ENCODE measurements at regions not wholly inside any gene's neighbourhood (a gene's known extent, or its start where the extent isn't known, plus 50 kb on each side); places are given as distances from the start of the nearest gene placed in this dataset.

GRCh38 chr10:30773501-30773900, 143.9 kb upstream of the LYZL2 start:
- Histone ChIP-seq H3K79me2 (ENCODE audit: insufficient read depth, low read length) (no peaks in the 10 kb centered on the region), H3K27me3 (ENCODE audit: insufficient read depth, low read length, poor library complexity, severe bottlenecking) (no peaks in the 10 kb centered on the region), H3K4me3 (ENCODE audit: low read length, poor library complexity, severe bottlenecking) (no peak overlapping the region), H2AFZ (ENCODE audit: low read length) (no peak overlapping the region), H3K4me1 (ENCODE audit: insufficient read depth, low read length, poor library complexity, severe bottlenecking) (no peaks in the 10 kb centered on the region), H3K36me3 (ENCODE audit: insufficient read depth, low read length) (no peaks in the 10 kb centered on the region), H3K4me2 (ENCODE audit: low read depth, low read length, poor library complexity, severe bottlenecking) (no peak overlapping the region), H3K9ac (ENCODE audit: low read depth, low read length, poor library complexity, severe bottlenecking) (no peak overlapping the region), H4K20me1 (ENCODE audit: insufficient read depth, low read length, poor library complexity, severe bottlenecking) (no peaks in the 10 kb centered on the region), H3F3A (ENCODE audit: low read depth) (no peaks in the 10 kb centered on the region), H3K9me2 (replicated peaks; ENCODE audit: low read depth, low read length) (no peaks in the 10 kb centered on the region), H3K9me3 (ENCODE audit: insufficient read depth, low read depth, low read length) (peaks cover 19% of the 10 kb centered on the region; the same call in 1 of the 2 replicates)
- TF ChIP-seq EZH2phosphoT487 (IDR thresholded peaks at IDR 0.05; ENCODE audit: borderline replicate concordance) (no peak), CTCF (conservative IDR thresholded peaks at IDR 0.05; ENCODE audit: low read length) (no peak)

DNA sequence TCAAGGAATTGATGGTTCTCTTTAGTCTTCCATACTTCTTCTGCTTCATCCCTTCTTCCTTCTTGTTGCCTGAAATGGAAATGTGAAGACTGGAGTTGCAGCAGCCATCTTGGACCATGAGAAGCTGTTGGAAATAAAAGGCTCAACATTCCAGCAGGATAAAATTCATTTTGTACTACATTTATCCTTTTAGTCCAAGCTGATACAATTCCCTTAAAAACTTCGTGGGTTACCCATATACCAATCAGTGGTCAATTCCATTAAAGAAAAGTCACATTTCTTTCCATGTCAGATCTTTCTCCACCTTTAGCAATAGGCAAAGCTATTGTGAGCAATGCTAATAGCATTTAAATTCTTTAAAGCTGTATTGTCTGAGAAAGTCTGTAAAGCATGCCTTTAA, 141.3 kb upstream of the LYZL2 start:
- Histone ChIP-seq H3K4me3 (ENCODE audit: low read length, poor library complexity, severe bottlenecking) (no peak overlapping the region), H2AFZ (ENCODE audit: low read length) (no peak overlapping the region), H3K9ac (ENCODE audit: low read depth, low read length, poor library complexity, severe bottlenecking) (no peak overlapping the region), H3F3A (ENCODE audit: low read depth) (no peaks in the 10 kb centered on the region), H3K9me2 (replicated peaks; ENCODE audit: low read depth, low read length) (no peaks in the 10 kb centered on the region), H3K9me3 (ENCODE audit: insufficient read depth, low read depth, low read length) (peaks cover 19% of the 10 kb centered on the region; the same call in 1 of the 2 replicates), H3K79me2 (ENCODE audit: insufficient read depth, low read length) (no peaks in the 10 kb centered on the region), H3K27me3 (ENCODE audit: insufficient read depth, low read length, poor library complexity, severe bottlenecking) (no peaks in the 10 kb centered on the region), H3K4me1 (ENCODE audit: insufficient read depth, low read length, poor library complexity, severe bottlenecking) (no peaks in the 10 kb centered on the region), H3K36me3 (ENCODE audit: insufficient read depth, low read length) (no peaks in the 10 kb centered on the region), H4K20me1 (ENCODE audit: insufficient read depth, low read length, poor library complexity, severe bottlenecking) (no peaks in the 10 kb centered on the region), H3K4me2 (ENCODE audit: low read depth, low read length, poor library complexity, severe bottlenecking) (no peak overlapping the region)
- TF ChIP-seq EZH2phosphoT487 (IDR thresholded peaks at IDR 0.05; ENCODE audit: borderline replicate concordance), result no peak

DNA sequence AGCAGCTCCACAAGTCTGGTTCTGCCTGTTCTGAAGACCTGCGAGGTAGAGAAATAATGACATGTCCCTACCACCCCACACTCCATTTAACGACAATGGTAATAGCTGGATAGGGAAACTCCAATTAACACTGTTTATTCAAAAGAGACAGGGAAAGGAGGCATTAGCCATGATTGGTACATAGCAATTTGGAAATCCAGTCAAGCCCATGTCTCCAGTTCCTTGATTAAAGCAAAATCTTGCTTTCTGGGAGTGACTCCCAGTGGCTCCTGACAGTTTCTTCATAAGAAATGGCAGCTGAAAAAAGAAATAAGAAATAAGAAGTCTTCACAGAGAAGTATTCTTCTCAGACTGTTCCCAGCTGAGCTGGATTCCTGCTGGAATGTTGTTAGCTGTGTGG, 140.7 kb upstream of the LYZL2 start:
- H3K4me1 ChIP-seq (ENCODE audit: insufficient read depth, low read length, poor library complexity, severe bottlenecking), result no peaks in the 10 kb centered on the region
- no peaks in the 10 kb centered on the region for H3K79me2 ChIP-seq (ENCODE audit: insufficient read depth, low read length)
- H3K27me3 ChIP-seq (ENCODE audit: insufficient read depth, low read length, poor library complexity, severe bottlenecking), result no peaks in the 10 kb centered on the region
- H3K9me3 ChIP-seq (ENCODE audit: insufficient read depth, low read depth, low read length), result peaks cover 19% of the 10 kb centered on the region; the same call in 1 of the 2 replicates
- H3K4me3 ChIP-seq (ENCODE audit: low read length, poor library complexity, severe bottlenecking), result no peak overlapping the region
- H2AFZ ChIP-seq (ENCODE audit: low read length), result no peak overlapping the region
- no peaks in the 10 kb centered on the region for H3K9me2 ChIP-seq (replicated peaks; ENCODE audit: low read depth, low read length)
- no peaks in the 10 kb centered on the region for H3K36me3 ChIP-seq (ENCODE audit: insufficient read depth, low read length)
- H3F3A ChIP-seq (ENCODE audit: low read depth), result no peaks in the 10 kb centered on the region
- no peak overlapping the region for H3K9ac ChIP-seq (ENCODE audit: low read depth, low read length, poor library complexity, severe bottlenecking)
- no peak for TF ChIP-seq CTCF (conservative IDR thresholded peaks at IDR 0.05; ENCODE audit: low read length)
- TF ChIP-seq EZH2phosphoT487 (IDR thresholded peaks at IDR 0.05; ENCODE audit: borderline replicate concordance), result no peak
- no peaks in the 10 kb centered on the region for H4K20me1 ChIP-seq (ENCODE audit: insufficient read depth, low read length, poor library complexity, severe bottlenecking)
- H3K4me2 ChIP-seq (ENCODE audit: low read depth, low read length, poor library complexity, severe bottlenecking), result no peak overlapping the region

DNA sequence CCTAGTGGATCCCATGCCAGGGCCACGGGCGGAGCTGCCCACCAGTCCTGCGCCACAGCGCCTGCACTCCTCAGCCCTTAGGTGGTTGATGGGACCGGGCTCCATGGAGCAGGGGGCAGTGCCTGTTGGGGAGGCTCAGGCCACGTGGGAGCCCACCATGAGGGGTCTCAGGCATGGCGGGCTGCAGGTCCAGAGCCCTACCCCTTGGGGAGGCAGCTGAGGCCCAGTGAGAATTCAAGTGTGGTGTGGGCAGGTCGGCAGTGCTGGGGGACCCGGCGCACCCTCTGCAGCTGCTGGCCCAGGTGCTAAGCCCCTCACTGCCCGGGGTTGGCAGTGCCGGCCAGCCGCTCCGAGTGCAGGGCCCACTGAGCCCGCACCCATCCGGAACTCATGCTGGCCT, 139.8 kb upstream of the LYZL2 start:
- no peak overlapping the region for H3K4me3 ChIP-seq (ENCODE audit: low read length, poor library complexity, severe bottlenecking)
- no peaks in the 10 kb centered on the region for H3K79me2 ChIP-seq (ENCODE audit: insufficient read depth, low read length)
- no peaks in the 10 kb centered on the region for H3K4me1 ChIP-seq (ENCODE audit: insufficient read depth, low read length, poor library complexity, severe bottlenecking)
- no peak overlapping the region for H3K4me2 ChIP-seq (ENCODE audit: low read depth, low read length, poor library complexity, severe bottlenecking)
- no peak overlapping the region for H2AFZ ChIP-seq (ENCODE audit: low read length)
- TF ChIP-seq EZH2phosphoT487 (IDR thresholded peaks at IDR 0.05; ENCODE audit: borderline replicate concordance) (no peak), CTCF (conservative IDR thresholded peaks at IDR 0.05; ENCODE audit: low read length) (no peak)
- no peaks in the 10 kb centered on the region for H3K27me3 ChIP-seq (ENCODE audit: insufficient read depth, low read length, poor library complexity, severe bottlenecking)
- no peaks in the 10 kb centered on the region for H3F3A ChIP-seq (ENCODE audit: low read depth)
- H3K9me3 ChIP-seq (ENCODE audit: insufficient read depth, low read depth, low read length), result peaks cover 19% of the 10 kb centered on the region; the same call in 1 of the 2 replicates
- no peaks in the 10 kb centered on the region for H3K36me3 ChIP-seq (ENCODE audit: insufficient read depth, low read length)
- no peaks in the 10 kb centered on the region for H3K9me2 ChIP-seq (replicated peaks; ENCODE audit: low read depth, low read length)
- no peak overlapping the region for H3K9ac ChIP-seq (ENCODE audit: low read depth, low read length, poor library complexity, severe bottlenecking)
- no peaks in the 10 kb centered on the region for H4K20me1 ChIP-seq (ENCODE audit: insufficient read depth, low read length, poor library complexity, severe bottlenecking)
